ENCODE measurements at regions not wholly inside any gene's neighbourhood (a gene's known extent, or its start where the extent isn't known, plus 50 kb on each side); places are given as distances from the start of the nearest gene placed in this dataset.

DNA sequence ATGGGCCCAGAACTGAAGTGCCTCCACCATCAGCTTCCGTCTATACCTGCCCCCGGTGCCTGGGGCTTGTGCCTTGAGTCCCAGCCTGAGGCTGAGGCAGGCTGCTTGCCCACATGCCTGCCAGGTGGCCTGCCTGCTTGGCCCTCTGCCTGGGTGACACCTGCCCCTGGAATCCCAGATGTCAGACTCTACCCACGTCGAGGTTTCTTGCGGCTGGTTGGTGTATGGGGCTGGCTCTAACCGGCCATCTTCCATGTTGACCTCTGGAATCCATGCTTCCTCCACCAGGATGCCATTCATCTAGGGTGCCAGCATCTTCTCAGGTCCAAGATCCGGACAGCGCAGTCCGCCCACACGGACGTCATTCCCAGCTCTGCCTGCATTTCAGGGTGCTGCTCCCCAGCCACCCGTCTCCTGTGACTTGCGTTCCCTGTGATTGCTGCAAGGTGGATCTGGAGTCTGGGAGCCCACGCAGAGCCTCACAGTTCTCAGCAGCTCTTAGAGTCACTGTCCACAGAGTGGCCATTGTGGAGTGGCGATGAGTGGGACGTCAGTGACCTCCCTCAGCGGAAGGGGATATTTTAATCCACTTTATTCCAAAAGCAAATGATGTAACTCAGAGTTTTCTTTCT is 298.1 kb downstream of the TCERG1L start:
- Histone ChIP-seq H3K27ac (replicated peaks) (no peak overlapping the region), H3K4me3 (replicated peaks; ENCODE audit: insufficient read depth, low read length) (no peak overlapping the region), H3K27me3 (ENCODE audit: insufficient read depth, poor library complexity, severe bottlenecking) (no peaks in the 10 kb centered on the region)
- TF ChIP-seq GABPA (IDR thresholded peaks at IDR 0.05; ENCODE audit: low read depth), result no peak
- TF ChIP-seq POLR2AphosphoS5 (IDR thresholded peaks at IDR 0.05; ENCODE audit: low read depth), result no peak
- TF ChIP-seq, protein P1, sequence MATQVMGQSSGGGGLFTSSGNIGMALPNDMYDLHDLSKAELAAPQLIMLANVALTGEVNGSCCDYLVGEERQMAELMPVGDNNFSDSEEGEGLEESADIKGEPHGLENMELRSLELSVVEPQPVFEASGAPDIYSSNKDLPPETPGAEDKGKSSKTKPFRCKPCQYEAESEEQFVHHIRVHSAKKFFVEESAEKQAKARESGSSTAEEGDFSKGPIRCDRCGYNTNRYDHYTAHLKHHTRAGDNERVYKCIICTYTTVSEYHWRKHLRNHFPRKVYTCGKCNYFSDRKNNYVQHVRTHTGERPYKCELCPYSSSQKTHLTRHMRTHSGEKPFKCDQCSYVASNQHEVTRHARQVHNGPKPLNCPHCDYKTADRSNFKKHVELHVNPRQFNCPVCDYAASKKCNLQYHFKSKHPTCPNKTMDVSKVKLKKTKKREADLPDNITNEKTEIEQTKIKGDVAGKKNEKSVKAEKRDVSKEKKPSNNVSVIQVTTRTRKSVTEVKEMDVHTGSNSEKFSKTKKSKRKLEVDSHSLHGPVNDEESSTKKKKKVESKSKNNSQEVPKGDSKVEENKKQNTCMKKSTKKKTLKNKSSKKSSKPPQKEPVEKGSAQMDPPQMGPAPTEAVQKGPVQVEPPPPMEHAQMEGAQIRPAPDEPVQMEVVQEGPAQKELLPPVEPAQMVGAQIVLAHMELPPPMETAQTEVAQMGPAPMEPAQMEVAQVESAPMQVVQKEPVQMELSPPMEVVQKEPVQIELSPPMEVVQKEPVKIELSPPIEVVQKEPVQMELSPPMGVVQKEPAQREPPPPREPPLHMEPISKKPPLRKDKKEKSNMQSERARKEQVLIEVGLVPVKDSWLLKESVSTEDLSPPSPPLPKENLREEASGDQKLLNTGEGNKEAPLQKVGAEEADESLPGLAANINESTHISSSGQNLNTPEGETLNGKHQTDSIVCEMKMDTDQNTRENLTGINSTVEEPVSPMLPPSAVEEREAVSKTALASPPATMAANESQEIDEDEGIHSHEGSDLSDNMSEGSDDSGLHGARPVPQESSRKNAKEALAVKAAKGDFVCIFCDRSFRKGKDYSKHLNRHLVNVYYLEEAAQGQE (IDR thresholded peaks at IDR 0.05; ENCODE audit: insufficient replicate concordance, low read depth), result no peak
- TF ChIP-seq, protein P2, sequence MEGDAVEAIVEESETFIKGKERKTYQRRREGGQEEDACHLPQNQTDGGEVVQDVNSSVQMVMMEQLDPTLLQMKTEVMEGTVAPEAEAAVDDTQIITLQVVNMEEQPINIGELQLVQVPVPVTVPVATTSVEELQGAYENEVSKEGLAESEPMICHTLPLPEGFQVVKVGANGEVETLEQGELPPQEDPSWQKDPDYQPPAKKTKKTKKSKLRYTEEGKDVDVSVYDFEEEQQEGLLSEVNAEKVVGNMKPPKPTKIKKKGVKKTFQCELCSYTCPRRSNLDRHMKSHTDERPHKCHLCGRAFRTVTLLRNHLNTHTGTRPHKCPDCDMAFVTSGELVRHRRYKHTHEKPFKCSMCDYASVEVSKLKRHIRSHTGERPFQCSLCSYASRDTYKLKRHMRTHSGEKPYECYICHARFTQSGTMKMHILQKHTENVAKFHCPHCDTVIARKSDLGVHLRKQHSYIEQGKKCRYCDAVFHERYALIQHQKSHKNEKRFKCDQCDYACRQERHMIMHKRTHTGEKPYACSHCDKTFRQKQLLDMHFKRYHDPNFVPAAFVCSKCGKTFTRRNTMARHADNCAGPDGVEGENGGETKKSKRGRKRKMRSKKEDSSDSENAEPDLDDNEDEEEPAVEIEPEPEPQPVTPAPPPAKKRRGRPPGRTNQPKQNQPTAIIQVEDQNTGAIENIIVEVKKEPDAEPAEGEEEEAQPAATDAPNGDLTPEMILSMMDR (IDR thresholded peaks at IDR 0.05; ENCODE audit: insufficient read depth, low read length), result no peak
- TF ChIP-seq SPI1 (IDR thresholded peaks at IDR 0.05; ENCODE audit: borderline replicate concordance, low read depth), result no peak
- no peak for DNase-seq (ENCODE audit: low read depth in 1 of 2, low spot score in 1 of 2)

DNA sequence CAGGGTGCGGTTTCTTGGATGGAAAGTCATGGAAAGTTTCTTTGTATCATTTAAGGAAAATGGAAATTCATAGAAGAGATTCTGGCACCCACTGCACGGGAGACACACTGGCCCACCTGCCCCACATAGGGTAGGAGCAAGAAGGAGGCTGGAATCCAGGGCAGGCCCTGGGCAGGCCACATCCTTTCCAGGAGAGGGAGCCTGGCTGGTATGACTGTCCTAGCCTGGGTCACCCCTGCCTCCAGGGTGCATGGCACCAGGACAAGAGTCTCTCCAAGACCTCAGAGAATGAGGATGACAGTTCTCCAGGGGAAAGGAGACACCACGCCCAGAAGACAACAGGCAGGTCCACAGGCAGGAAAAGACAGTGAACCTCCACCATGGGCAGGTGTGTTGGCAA is 297.2 kb downstream of the TCERG1L start:
- TF ChIP-seq SPI1 (IDR thresholded peaks at IDR 0.05; ENCODE audit: borderline replicate concordance, low read depth) (no peak), POLR2AphosphoS5 (IDR thresholded peaks at IDR 0.05; ENCODE audit: low read depth) (no peak), GABPA (IDR thresholded peaks at IDR 0.05; ENCODE audit: low read depth) (no peak)
- TF ChIP-seq, protein P1 (IDR thresholded peaks at IDR 0.05; ENCODE audit: insufficient replicate concordance, low read depth), result no peak
- TF ChIP-seq, protein P2 (IDR thresholded peaks at IDR 0.05; ENCODE audit: insufficient read depth, low read length), result no peak
- Histone ChIP-seq H3K27me3 (ENCODE audit: insufficient read depth, poor library complexity, severe bottlenecking) (no peaks in the 10 kb centered on the region), H3K27ac (replicated peaks) (no peak overlapping the region), H3K4me3 (replicated peaks; ENCODE audit: insufficient read depth, low read length) (no peak overlapping the region)
- DNase-seq (ENCODE audit: low read depth in 1 of 2, low spot score in 1 of 2), result no peak

DNA sequence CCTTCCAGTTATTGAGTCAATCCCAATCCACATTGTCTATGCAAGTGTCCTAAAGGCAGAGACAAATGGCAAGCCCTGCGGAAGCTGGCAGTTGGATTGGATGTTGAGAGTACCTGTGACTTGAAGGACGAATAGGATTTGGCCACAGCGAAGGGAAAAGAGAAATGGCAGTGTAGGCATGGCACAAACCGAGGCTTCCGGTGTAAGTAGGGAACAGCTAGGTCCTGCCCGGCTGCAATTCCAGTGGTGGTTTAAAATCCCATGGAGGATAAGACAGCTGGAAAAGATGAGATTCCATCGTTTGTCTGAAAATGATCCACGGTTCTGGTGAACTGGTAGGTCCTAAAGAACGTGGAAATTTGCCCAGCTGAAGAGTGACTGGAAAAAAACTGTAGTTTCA is 296.2 kb downstream of the TCERG1L start:
- TF ChIP-seq, protein P1 (IDR thresholded peaks at IDR 0.05; ENCODE audit: insufficient replicate concordance, low read depth), result no peak
- TF ChIP-seq SPI1 (IDR thresholded peaks at IDR 0.05; ENCODE audit: borderline replicate concordance, low read depth) (no peak), GABPA (IDR thresholded peaks at IDR 0.05; ENCODE audit: low read depth) (no peak), POLR2AphosphoS5 (IDR thresholded peaks at IDR 0.05; ENCODE audit: low read depth) (no peak)
- TF ChIP-seq, protein P2 (IDR thresholded peaks at IDR 0.05; ENCODE audit: insufficient read depth, low read length), result no peak
- H3K27ac ChIP-seq (replicated peaks), result no peak overlapping the region
- H3K4me3 ChIP-seq (replicated peaks; ENCODE audit: insufficient read depth, low read length), result no peak overlapping the region
- H3K27me3 ChIP-seq (ENCODE audit: insufficient read depth, poor library complexity, severe bottlenecking), result no peaks in the 10 kb centered on the region
- no peak for DNase-seq (ENCODE audit: low read depth in 1 of 2, low spot score in 1 of 2)
